NCI-H69 (cell line): ENCODE measurements at regions not wholly inside any gene's neighbourhood (a gene's known extent, or its start where the extent isn't known, plus 50 kb on each side); places are given as distances from the start of the nearest gene placed in this dataset.
A peak's percentile ranks its signal among the peaks of the same experiment; 100 is the strongest.
"Not testable (repeated sequence)": the region's sequence is repeated elsewhere in the genome, so short reads cannot be mapped to it uniquely, and the experiment has no call there.

Experiments
- DNase-seq: peaks from one replicate; lab custom pipeline; 2025; lab: John Stamatoyannopoulos, UW

DNA sequence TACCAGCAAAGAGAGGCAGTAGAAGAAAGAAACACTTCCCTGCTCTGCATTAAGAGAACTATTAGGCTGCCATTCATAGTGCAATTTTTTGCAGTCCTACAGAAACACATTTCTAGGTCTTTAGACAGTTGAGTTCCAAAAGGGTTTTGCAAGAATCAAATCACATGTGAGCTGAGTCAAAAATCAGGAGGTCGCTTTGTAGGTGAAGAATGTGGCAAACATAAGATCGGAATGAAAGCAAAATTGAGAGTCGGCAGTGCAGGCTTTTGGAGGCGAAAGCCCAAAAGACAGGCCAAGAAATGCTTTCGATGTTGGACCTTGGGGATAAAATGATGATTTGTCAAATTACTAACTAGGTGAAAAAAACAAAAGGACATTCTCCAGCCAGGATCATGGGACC lies 213.5 kb upstream of the NRIP1 start:
- no peak for DNase-seq

DNA sequence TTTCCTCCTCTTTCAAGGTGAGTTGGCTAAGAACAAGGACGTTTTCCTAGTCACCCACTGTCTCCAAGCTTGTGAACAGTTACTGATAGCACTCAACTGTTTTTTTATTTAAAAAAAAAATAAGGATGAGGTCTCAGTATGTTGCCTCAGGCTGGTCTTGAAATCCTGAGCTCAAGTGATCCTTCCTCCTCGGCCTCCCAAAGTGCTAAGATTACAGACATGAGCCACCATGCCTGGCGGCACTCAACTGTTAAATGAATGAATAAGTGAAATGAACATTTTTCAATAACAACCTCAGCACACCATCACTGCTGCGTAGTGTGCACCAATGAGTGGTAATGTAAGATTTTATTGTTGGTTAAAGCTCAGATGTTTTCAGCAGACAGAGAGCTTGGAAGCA lies 214.1 kb upstream of the NRIP1 start:
- no peak for DNase-seq

DNA sequence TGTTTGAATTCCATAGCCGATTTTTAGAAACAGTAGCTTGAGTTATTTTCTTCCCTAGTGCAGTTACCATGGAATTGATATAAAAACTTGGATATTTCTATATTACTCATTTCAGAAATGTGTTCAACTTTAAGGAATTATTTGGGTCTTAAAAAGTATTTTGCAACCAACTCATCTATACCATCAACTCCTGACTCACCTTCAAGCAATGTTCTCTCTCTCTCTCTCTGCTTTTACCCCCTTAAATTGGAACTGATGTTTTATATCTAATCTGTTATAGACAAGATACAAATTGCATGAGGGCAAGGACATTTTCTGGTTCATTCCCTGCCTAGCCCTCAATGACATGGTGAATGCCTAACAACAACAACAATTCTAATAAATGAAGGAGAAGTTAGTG lies 214.7 kb upstream of the NRIP1 start:
- no peak for DNase-seq

- no peak for DNase-seq
These were observed 216.9 kb upstream of the NRIP1 start for GRCh38 chr21:15281714-15282113.

GRCh38 chr21:15282665-15283064 lies 217.9 kb upstream of the NRIP1 start:
- DNase-seq: peak; percentile 27

GRCh38 chr21:15283138-15283537 lies 218.3 kb upstream of the NRIP1 start:
- DNase-seq: no peak

DNA sequence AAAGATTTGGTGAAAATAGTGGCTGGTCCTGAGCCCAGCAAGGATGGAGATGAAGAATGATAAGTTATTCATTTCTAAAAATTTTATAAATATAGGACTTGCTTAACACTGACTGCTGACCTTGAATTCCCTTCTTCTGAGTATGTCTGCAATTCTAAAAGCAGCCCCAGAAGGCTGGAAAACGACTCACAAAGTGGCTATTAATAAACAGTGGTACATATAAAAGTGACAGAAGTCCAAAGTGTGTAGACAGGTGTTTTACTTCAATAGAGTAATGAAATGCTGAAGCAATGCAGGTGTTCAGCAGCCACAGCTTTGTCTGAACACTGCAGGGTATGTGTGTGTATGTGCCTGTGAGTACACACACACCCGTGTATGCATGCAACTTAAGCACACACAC lies 219.0 kb upstream of the NRIP1 start:
- peak; percentile 55 for DNase-seq

DNA sequence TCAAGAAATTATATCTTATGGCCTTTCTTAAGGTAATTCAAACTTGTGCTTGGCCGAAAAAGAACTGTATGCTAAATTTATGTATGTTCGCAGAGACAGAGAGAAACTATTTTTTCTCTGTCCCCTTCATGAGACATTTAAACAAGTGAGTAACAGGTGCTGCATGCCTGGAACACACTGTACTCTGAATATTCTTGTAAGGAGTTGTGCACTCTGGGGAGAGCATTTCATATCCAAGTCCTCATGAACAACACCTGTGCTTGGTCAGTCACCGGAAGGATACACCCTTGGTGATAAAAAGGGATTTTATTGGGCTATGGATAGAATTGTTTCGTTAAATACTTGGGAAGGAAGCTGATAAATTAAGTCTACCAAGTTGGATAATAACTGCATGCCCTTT lies 220.8 kb upstream of the NRIP1 start:
- DNase-seq: no peak

DNA sequence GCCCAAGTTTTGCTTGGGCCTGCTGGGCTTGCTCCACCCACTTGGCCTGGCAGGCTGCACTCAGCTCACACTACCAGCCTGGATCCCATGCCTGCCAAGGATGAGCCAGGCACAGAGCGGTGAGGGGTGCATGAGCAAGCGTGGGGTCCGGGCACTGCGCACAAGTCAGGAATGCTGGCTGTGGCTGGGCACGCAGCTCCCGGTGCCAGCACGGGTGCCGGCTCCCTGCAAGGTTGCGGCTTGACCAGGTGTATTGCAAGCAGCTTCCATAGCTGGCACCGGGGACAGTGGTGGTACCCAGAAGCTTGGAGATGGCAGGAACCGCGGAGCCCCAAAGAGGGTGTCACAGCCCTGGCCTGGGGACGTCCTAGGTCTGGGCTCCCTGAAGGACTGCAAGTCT lies 224.4 kb upstream of the NRIP1 start:
- DNase-seq: no peak

DNA sequence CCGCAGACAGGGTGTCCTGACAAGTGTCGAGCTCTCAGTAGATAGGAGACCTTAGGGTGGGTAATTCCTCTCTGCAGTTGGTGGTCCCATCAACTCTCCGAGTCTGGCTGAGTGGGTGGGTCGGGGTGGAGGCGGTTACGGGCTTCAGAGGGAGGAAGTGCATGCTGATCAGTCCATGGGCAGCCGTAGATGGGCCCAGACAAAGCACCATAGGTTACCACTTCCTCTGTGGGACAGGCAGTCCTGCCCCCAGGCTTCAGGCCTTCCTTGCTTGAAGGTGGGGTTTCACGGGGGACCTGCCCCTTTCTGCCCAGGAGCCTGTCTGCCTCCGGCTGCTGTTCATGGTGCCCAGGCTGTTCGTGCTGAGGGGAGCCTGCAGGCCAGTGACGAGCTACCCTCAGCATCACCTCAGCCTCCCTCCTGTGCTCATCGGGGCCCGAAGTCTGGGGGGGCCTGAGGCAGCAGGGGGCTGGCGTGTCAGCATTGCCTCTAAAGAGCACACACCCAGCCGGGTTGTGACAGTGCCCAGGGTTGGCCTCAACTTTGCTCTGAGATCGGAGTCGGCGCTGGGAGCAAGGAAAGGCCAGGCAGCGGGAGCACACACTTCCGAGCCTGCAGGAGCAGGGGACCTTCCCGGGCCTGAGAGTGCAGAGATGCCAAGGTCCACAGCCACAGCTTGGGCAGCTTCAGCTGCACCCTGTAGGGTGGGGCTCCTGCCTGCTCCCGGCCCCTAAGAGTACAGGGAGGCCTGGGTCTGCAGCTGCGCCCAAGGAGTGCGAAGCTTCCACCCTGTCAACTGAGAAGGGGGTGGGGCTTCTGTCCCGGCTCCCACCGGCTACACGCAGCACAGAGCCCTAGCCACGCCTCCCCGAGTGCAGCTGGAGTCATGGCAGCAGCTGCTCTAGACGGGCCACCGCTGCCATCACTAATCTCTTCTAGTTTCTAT lies 225.4 kb upstream of the NRIP1 start:
- DNase-seq: peak; percentile 95

GRCh38 chr21:15291621-15292266 lies 226.9 kb upstream of the NRIP1 start:
- DNase-seq: peak; percentile 40

GRCh38 chr21:15293240-15293639 lies 228.4 kb upstream of the NRIP1 start:
- peak; percentile 23 for DNase-seq

- peak; percentile 44 for DNase-seq
These were observed 231.1 kb upstream of the NRIP1 start for GRCh38 chr21:15295875-15296274.

DNA sequence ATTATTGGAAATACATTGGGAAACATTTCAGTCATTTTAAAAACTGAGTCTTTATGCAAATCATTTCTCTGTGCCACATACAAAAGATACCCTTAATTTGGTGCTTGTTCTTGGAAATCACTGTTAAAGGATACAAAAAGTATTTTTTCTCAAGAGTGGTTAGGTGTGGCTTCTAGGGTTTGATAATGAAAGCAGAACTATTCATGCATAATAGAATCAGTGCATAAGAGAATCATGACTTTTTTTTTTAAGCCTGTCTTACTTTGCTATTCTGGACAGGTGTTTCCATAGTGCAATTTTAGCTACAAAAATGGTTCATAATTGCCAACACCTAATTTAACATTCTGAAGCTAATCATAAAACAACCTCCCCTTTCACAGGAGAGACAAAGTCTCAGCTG lies 233.0 kb upstream of the NRIP1 start:
- DNase-seq: no peak

- DNase-seq: no peak
These were observed 233.5 kb upstream of the NRIP1 start for GRCh38 chr21:15298306-15298705.

DNA sequence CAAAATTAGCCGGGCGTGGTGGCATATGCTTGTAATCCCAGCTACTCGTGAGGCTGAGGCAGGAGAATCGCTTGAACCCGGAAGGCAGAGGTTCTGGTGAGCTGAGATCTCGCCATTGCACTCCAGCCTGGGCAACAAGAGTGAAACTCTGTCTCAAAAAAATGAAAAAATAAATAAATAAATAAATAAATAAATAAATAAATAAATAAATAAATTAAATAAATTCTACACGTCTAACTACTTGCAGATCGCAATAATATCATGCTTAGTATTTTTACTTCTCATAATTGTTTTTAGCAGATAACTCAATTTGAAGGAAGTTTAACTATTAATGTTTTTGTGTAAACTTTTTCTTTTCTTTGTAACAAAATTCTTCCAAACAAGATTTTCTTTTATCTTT lies 234.0 kb upstream of the NRIP1 start:
- not testable (repeated sequence) for DNase-seq

DNA sequence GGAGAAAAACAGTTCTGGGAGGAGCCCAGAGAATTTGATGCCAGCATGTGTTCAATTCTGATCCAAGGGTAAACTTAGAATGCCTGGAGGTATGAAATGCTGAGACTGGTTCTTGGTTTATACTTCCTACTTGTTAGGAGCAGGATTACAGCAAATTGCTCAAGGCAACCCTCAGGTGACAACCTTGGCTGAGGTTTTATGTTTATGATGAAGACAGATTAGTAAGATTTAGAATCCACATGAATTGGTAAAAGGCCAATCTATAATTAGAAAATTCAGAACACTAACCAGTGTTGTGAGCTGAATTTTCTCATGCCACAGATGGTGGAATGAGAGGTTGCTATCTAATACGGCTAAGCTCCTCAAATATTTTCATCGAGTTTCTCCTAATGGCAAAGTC lies 235.3 kb upstream of the NRIP1 start:
- no peak for DNase-seq

DNA sequence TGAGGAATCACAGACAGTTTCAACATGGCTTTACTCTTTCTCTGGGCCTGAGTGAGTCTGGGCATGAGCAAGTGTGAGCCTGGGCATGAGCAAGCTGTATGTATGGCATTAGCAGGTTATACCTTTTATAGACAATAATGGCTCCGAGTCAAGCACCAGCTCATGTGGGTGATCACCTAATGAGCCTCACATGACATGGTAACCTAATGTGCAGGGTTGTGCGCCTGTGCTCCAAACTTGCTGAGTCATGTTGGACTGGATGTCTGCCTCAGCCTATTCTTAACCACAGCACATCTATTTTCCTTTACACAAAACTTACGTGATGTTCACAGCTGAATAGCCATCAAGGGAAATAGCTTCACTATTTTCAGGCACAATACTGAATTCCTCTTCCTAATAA lies 236.2 kb upstream of the NRIP1 start:
- DNase-seq: peak; percentile 29

GRCh38 chr21:15301736-15302135 lies 236.9 kb upstream of the NRIP1 start:
- DNase-seq: peak; percentile 12

GRCh38 chr21:15306271-15306670 lies 241.5 kb upstream of the NRIP1 start:
- no peak for DNase-seq

DNA sequence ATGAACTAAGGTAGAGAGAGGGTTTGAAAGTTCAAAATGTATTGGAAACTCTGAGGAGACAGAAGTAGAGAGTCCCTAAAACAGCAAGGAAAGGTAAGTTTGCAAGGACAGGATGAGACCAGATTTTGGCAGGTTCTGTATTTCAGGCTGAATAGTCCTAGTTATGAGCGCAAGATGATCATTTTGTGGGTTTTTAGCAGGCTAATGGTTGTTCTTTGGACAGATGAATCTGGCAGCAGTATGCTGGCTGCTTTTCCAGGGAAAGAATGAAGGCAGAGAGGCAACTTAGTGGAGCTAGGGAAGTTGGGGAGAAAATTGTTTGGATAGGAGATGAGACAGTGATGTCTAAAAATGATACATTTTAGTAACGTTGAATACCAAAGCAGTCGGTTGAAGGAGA lies 243.5 kb upstream of the NRIP1 start:
- no peak for DNase-seq

DNA sequence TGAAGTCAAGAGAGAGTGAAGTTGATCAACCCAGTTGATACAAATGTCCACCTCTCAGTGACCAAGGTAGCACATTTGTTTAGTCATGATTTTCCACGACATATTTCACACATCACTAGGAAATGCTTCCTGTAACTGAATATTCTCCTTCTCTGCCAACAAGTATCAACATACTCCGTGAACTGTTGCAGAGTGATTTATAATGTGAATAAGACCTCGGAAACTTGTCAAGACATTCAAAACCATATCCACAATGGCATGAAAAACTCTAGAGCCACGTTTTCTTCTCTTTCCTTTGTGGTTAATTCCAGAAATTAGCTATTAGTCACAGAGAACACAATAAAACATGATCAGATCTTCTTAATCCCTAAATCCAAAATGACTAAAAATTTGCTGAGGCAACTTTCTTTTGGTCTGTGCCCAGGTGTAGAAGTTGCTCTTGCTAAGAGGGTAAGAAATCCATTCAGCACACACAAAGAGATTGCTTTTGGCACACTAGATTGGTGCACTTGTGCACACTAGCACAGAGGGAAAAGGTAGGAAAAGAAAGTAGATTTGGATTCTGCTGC lies 244.3 kb upstream of the NRIP1 start:
- DNase-seq: no peak

GRCh38 chr21:15309721-15310120 lies 244.9 kb upstream of the NRIP1 start:
- no peak for DNase-seq
